Mesendoderm (in vitro differentiated cells): ENCODE measurements at regions not wholly inside any gene's neighbourhood (a gene's known extent, or its start where the extent isn't known, plus 50 kb on each side); places are given as distances from the start of the nearest gene placed in this dataset.
"Not testable (repeated sequence)": the region's sequence is repeated elsewhere in the genome, so short reads cannot be mapped to it uniquely, and the experiment has no call there.

Experiments used
- DNase-seq: peaks from one replicate; pipeline ENCODE4 v3.0.0; 2013
- H2AK5ac ChIP-seq: 2 replicates; pipeline ENCODE4 v1.6.1; 2013; ENCODE audit warnings: low read length, inconsistent platforms
- H2BK120ac ChIP-seq: 2 replicates; pipeline ENCODE4 v1.6.1; 2013; ENCODE audit warnings: low read depth, mild to moderate bottlenecking, low read length, moderate library complexity, mixed read lengths
- H2BK15ac ChIP-seq: replicated peaks from 2 replicates; pipeline ENCODE4 v1.6.1; 2013; ENCODE audit warnings: low read depth, mild to moderate bottlenecking, moderate library complexity
- H2BK5ac ChIP-seq: 2 replicates; pipeline ENCODE4 v1.6.1; 2013; ENCODE audit warnings: low read length, inconsistent platforms
- H3K18ac ChIP-seq: 2 replicates; pipeline ENCODE4 v1.6.1; 2013; ENCODE audit warnings: mild to moderate bottlenecking, low read length, mixed read lengths
- H3K23ac ChIP-seq: one replicate; pipeline ENCODE4 v1.6.1; 2013; ENCODE audit warnings: low read length
- H3K27ac ChIP-seq: 2 replicates; pipeline ENCODE4 v1.5.1; 2013; ENCODE audit warnings: low read depth, mild to moderate bottlenecking, inconsistent platforms, low read length, moderate library complexity
- H3K27me3 ChIP-seq: 2 replicates; pipeline ENCODE4 v1.6.1; 2013; ENCODE audit warnings: low read length, control low read depth, mild to moderate bottlenecking, inconsistent platforms; ENCODE audit not compliant: insufficient read depth, poor library complexity
- H3K36me3 ChIP-seq: 2 replicates; pipeline ENCODE4 v1.6.1; 2013; ENCODE audit warnings: low read length, inconsistent platforms; ENCODE audit not compliant: control insufficient read depth, insufficient read depth
- H3K4ac ChIP-seq: one replicate; pipeline ENCODE4 v1.6.1; 2013; ENCODE audit warnings: low read depth, mild to moderate bottlenecking, low read length, moderate library complexity
- H3K4me1 ChIP-seq: 2 replicates; pipeline ENCODE4 v1.6.1; 2013; ENCODE audit warnings: low read depth, low read length, inconsistent platforms; ENCODE audit not compliant: control insufficient read depth
- H3K4me2 ChIP-seq: 2 replicates; pipeline ENCODE4 v1.6.1; 2013; ENCODE audit warnings: low read length
- H3K4me3 ChIP-seq: 2 replicates; pipeline ENCODE4 v1.5.1; 2013; ENCODE audit warnings: mild to moderate bottlenecking, low read length
- H3K56ac ChIP-seq: one replicate; pipeline ENCODE4 v1.6.1; 2013; ENCODE audit warnings: low read length
- H3K79me1 ChIP-seq: 2 replicates; pipeline ENCODE4 v1.6.1; 2013; ENCODE audit warnings: low read length, inconsistent platforms
- H3K79me2 ChIP-seq: 2 replicates; pipeline ENCODE4 v1.6.1; 2013; ENCODE audit warnings: mild to moderate bottlenecking, low read length; ENCODE audit not compliant: control insufficient read depth, insufficient read depth
- H3K9ac ChIP-seq: 2 replicates; pipeline ENCODE4 v1.6.1; 2013; ENCODE audit warnings: low read length, inconsistent platforms
- H4K5ac ChIP-seq: one replicate; pipeline ENCODE4 v1.6.1; 2013; ENCODE audit warnings: low read length
- H4K8ac ChIP-seq: one replicate; pipeline ENCODE4 v1.6.1; 2013; ENCODE audit warnings: low read depth, mild to moderate bottlenecking, control low read depth, low read length, moderate library complexity
- WGBS: extraction: QIAGEN DNeasy Blood & Tissue Kit; methylation state at CpG from one replicate; pipeline ENCODE4 v1.1.7; 2013; ENCODE audit warnings: low lambda C conversion rate, missing lambda C conversion rate; ENCODE audit not compliant: insufficient coverage; ENCODE audit errors: extremely low coverage; 5-methylcytosine and 5-hydroxymethylcytosine counted together

- not testable (repeated sequence) for H2BK15ac ChIP-seq, DNase-seq, H2BK120ac ChIP-seq, H3K9ac ChIP-seq, H3K27me3 ChIP-seq, H3K27ac ChIP-seq, H3K4me3 ChIP-seq, H3K4ac ChIP-seq, H3K4me1 ChIP-seq, H3K36me3 ChIP-seq, H4K8ac ChIP-seq, H3K23ac ChIP-seq, H2AK5ac ChIP-seq, H3K18ac ChIP-seq, H2BK5ac ChIP-seq, H3K56ac ChIP-seq, H3K79me2 ChIP-seq, H4K5ac ChIP-seq, H3K4me2 ChIP-seq, H3K79me1 ChIP-seq
- no CpG with 5 or more reads among the region's 46 CpGs for WGBS
These were observed 861.8 kb upstream of the INTU start for GRCh38 chr4:126770811-126771553.

GRCh38 chr4:126771618-126772017 lies 861.1 kb upstream of the INTU start:
- not testable (repeated sequence) for H4K8ac ChIP-seq, H3K56ac ChIP-seq, H2BK120ac ChIP-seq, H3K79me1 ChIP-seq, H2BK5ac ChIP-seq, H2BK15ac ChIP-seq, H3K4me3 ChIP-seq, H4K5ac ChIP-seq, H3K27ac ChIP-seq, H3K36me3 ChIP-seq, H3K9ac ChIP-seq, H3K4me2 ChIP-seq, H3K27me3 ChIP-seq, DNase-seq, H2AK5ac ChIP-seq, H3K23ac ChIP-seq, H3K18ac ChIP-seq, H3K4me1 ChIP-seq, H3K4ac ChIP-seq, H3K79me2 ChIP-seq
- WGBS = no CpG with 5 or more reads among the region's 5 CpGs

GRCh38 chr4:126772662-126773061 lies 860.1 kb upstream of the INTU start:
- H3K18ac ChIP-seq = no peak overlapping the region
- DNase-seq = no peak
- no peak overlapping the region for H3K4ac ChIP-seq
- H3K4me2 ChIP-seq = no peak overlapping the region
- WGBS = no CpG with 5 or more reads among the region's 3 CpGs
- H3K36me3 ChIP-seq = no peaks in the 10 kb centered on the region
- no peak overlapping the region for H2BK15ac ChIP-seq
- H3K27ac ChIP-seq = no peak overlapping the region
- H2BK120ac ChIP-seq = no peak overlapping the region
- no peak overlapping the region for H4K8ac ChIP-seq
- no peak overlapping the region for H4K5ac ChIP-seq
- no peak overlapping the region for H3K56ac ChIP-seq
- H3K4me1 ChIP-seq = no peaks in the 10 kb centered on the region
- H3K23ac ChIP-seq = no peak overlapping the region
- H3K9ac ChIP-seq = no peak overlapping the region
- H3K79me2 ChIP-seq = no peaks in the 10 kb centered on the region
- H3K4me3 ChIP-seq = no peak overlapping the region
- no peaks in the 10 kb centered on the region for H3K27me3 ChIP-seq
- H2BK5ac ChIP-seq = no peak overlapping the region
- H2AK5ac ChIP-seq = no peak overlapping the region
- H3K79me1 ChIP-seq = no peaks in the 10 kb centered on the region

GRCh38 chr4:126775485-126776106 lies 857.2 kb upstream of the INTU start:
- Histone ChIP-seq H3K79me2 (no peaks in the 10 kb centered on the region), H3K27me3 (no peaks in the 10 kb centered on the region), H3K9ac (no peak overlapping the region), H2BK15ac (no peak overlapping the region), H2AK5ac (no peak overlapping the region), H2BK5ac (no peak overlapping the region), H4K5ac (no peak overlapping the region), H3K4me3 (no peak overlapping the region), H3K79me1 (no peaks in the 10 kb centered on the region), H3K56ac (no peak overlapping the region), H3K4me1 (no peaks in the 10 kb centered on the region), H3K4ac (no peak overlapping the region), H3K23ac (no peak overlapping the region), H4K8ac (no peak overlapping the region), H3K27ac (no peak overlapping the region), H3K4me2 (no peak overlapping the region), H3K18ac (no peak overlapping the region), H2BK120ac (no peak overlapping the region), H3K36me3 (no peaks in the 10 kb centered on the region)
- no peak for DNase-seq
- no CpG with 5 or more reads among the region's 5 CpGs for WGBS

GRCh38 chr4:126776361-126776760 lies 856.4 kb upstream of the INTU start:
- H3K18ac ChIP-seq = no peak overlapping the region
- no peak overlapping the region for H3K9ac ChIP-seq
- H3K4me1 ChIP-seq = no peaks in the 10 kb centered on the region
- WGBS = no CpG with 5 or more reads among the region's 5 CpGs
- no peak overlapping the region for H2BK5ac ChIP-seq
- H2AK5ac ChIP-seq = no peak overlapping the region
- no peaks in the 10 kb centered on the region for H3K27me3 ChIP-seq
- no peaks in the 10 kb centered on the region for H3K79me2 ChIP-seq
- no peak overlapping the region for H4K8ac ChIP-seq
- no peak overlapping the region for H3K4ac ChIP-seq
- no peak overlapping the region for H2BK15ac ChIP-seq
- no peaks in the 10 kb centered on the region for H3K36me3 ChIP-seq
- no peak overlapping the region for H3K4me2 ChIP-seq
- DNase-seq = no peak
- H3K56ac ChIP-seq = no peak overlapping the region
- H3K27ac ChIP-seq = no peak overlapping the region
- no peaks in the 10 kb centered on the region for H3K79me1 ChIP-seq
- H4K5ac ChIP-seq = no peak overlapping the region
- no peak overlapping the region for H3K23ac ChIP-seq
- no peak overlapping the region for H3K4me3 ChIP-seq
- H2BK120ac ChIP-seq = no peak overlapping the region

GRCh38 chr4:126777649-126778048 lies 855.1 kb upstream of the INTU start:
- Histone ChIP-seq H3K4me3 (no peak overlapping the region), H3K27me3 (no peaks in the 10 kb centered on the region), H3K18ac (no peak overlapping the region), H3K27ac (no peak overlapping the region), H3K56ac (no peak overlapping the region), H4K8ac (no peak overlapping the region), H2AK5ac (no peak overlapping the region), H4K5ac (no peak overlapping the region), H3K4me1 (no peaks in the 10 kb centered on the region), H2BK5ac (no peak overlapping the region), H3K79me1 (no peaks in the 10 kb centered on the region), H3K4me2 (no peak overlapping the region), H3K23ac (no peak overlapping the region), H3K36me3 (no peaks in the 10 kb centered on the region), H2BK120ac (no peak overlapping the region), H3K79me2 (no peaks in the 10 kb centered on the region), H3K9ac (no peak overlapping the region), H3K4ac (no peak overlapping the region), H2BK15ac (no peak overlapping the region)
- DNase-seq = no peak
- WGBS = no CpG with 5 or more reads among the region's 1 CpG
